GM13976 (cell line): ENCODE measurements at regions not wholly inside any gene's neighbourhood (a gene's known extent, or its start where the extent isn't known, plus 50 kb on each side); places are given as distances from the start of the nearest gene placed in this dataset.

Experiments used
- DNase-seq: peaks from one replicate; pipeline ENCODE4 v3.0.0; 2012; ENCODE audit warnings: low spot score
- in situ Hi-C: fragments of 300-500 bp; cut with MboI; formaldehyde crosslinking; loops from one replicate; pipeline ENCODE4 v1.12.0; 2022; ENCODE audit warnings: low sequenced_read_pairs, mixed read lengths, inconsistent platforms; ENCODE audit not compliant: unreplicated experiment
- TF ChIP-seq, protein P1 (sequence below): IDR thresholded peaks from 2 replicates; pipeline ENCODE4 v1.5.1; 2012; ENCODE audit warnings: borderline replicate concordance, mild to moderate bottlenecking; ENCODE audit not compliant: insufficient read depth; ENCODE audit errors: extremely low read depth, missing control alignments, control extremely low read depth

DNA sequence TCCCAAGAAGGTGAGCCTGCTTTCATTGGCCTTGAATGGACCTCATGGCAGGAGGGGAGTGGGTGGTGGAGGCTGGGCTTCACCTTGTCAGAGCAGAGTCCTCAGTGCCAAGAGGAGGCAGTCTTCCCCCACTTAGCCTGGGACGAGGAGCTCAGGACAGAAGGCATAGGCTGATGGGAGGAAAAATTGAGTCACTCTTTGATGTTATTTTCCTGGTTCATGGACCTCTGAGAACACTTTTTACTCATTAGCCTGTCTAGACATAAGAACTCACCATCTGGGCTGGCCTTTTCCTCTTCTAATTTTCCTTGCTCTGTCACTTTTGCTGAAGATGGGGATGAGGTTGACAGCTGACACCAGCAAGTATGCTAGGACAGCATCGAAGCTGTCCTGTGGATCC, 225.7 kb upstream of the TNP1 start:
- TF ChIP-seq, protein P1, sequence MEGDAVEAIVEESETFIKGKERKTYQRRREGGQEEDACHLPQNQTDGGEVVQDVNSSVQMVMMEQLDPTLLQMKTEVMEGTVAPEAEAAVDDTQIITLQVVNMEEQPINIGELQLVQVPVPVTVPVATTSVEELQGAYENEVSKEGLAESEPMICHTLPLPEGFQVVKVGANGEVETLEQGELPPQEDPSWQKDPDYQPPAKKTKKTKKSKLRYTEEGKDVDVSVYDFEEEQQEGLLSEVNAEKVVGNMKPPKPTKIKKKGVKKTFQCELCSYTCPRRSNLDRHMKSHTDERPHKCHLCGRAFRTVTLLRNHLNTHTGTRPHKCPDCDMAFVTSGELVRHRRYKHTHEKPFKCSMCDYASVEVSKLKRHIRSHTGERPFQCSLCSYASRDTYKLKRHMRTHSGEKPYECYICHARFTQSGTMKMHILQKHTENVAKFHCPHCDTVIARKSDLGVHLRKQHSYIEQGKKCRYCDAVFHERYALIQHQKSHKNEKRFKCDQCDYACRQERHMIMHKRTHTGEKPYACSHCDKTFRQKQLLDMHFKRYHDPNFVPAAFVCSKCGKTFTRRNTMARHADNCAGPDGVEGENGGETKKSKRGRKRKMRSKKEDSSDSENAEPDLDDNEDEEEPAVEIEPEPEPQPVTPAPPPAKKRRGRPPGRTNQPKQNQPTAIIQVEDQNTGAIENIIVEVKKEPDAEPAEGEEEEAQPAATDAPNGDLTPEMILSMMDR, result peak; percentile 2
- no peak for DNase-seq
- in situ Hi-C loops, result no loop called here

DNA sequence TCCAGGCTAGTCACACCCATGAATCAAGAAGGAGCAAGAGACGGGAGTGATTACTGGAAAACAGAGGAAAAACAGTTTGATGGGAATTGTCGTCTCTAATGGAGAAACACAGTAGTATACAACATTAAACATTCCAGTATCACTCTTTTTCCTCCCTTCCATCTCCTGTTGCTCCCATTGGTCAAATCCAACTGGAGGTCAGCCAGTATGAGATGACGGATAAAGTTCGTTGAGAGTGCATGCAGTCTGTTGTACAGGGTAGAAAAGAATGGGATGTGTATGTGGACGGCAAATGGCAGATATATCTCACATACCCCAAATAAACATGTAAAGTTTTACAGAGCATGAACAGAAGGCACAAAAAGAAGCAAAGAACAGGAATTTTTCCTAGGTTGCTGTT, 221.9 kb upstream of the TNP1 start:
- TF ChIP-seq, protein P1, result no peak
- in situ Hi-C loops, result no loop called here
- no peak for DNase-seq

DNA sequence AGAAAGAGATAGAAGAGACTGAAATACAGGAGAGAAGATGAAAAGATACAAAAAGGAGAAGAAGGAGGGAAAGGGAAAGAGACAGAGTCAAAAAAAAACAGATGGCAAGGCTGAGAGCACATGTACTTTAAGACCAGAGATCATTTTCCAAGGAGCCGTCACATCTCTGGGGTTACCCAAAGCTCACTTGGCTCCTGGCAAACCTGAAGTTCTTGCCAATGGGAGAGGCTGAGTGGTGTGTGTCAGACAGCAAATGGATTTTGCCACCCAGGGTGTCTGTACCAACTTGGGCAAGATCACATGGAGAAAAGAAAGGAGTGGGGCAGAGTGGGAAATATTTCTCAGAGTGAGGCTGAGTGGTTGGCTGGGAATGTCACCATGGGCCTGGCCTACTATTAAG, 219.3 kb upstream of the TNP1 start:
- in situ Hi-C loops, result no loop called here
- DNase-seq, result no peak
- TF ChIP-seq, protein P1, result no peak

DNA sequence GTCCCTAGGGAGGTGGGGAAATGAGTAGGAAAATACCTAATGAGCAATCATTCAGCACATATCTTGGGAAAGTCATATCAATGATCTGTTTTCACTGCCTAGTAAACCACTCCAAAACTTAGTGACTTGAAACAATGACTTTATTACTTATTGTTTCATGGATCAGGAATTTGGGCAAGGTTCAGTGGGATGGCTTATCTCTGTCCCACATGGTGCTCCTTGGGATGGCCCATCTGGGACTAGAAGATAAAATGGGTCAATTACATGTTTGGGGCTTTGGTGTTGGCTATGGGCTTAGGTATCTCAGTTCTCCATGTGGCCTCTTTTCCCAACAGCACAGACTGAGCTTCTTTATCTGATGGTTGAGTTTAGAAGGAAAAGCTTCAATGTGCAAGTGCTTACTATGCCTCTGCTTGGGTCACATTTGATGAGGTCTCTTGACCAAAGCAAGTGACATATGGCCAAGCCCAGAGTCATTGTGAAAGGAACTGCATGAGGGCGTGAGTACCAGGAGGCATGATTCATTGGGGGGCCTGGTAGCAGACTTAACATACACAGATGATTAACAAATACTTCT, 218.1 kb upstream of the TNP1 start:
- in situ Hi-C loops, result no loop called here
- TF ChIP-seq, protein P1, result no peak
- DNase-seq, result no peak

DNA sequence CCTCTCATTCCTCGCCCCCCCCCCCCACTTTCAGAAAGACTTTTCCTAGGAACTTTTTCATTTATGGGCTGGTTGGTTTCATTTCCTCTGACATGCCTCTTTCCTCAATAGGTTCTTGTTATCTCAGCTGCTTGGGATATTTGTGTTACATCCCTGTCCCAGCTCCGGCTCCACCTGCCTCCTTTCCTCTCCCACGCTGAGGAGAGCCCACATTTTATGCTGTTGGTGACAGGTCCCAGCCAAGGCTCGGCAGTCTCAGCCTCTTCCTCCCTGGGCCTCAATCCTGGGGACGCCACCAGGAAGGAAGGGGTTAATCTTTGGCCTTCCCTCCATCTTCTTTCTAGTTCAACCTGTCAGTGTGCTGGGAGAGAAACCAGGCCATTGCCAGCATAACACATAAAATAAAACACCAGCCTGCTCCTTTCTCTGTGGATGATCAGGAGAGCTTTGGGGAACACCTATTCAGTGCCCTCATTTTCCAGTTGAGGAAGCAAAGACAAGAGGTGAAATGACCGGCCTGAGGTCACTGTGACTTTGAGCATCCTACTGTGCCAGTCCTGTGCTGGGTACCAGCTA, 216.9 kb upstream of the TNP1 start:
- in situ Hi-C loops, result no loop called here
- no peak for DNase-seq
- TF ChIP-seq, protein P1, result no peak

DNA sequence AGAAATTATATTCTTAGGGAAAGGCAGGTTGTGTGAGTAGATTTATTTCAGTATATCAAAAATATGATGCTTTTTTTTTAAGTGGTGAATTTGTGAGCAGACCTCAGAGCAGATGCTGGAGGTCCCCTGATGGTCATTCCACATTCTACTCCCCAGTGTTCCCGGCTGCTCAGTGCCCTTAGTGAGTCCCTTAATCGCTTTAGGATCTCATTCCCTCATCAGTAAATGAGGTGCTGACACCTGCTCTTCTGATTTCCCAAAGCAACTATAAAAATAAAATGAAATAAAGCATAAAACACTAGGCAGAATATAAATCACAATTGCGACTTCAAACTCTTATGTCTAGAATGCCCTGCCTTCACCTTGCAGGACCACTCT, 216.2 kb upstream of the TNP1 start:
- in situ Hi-C loops, result no loop called here
- no peak for DNase-seq
- TF ChIP-seq, protein P1, result no peak

DNA sequence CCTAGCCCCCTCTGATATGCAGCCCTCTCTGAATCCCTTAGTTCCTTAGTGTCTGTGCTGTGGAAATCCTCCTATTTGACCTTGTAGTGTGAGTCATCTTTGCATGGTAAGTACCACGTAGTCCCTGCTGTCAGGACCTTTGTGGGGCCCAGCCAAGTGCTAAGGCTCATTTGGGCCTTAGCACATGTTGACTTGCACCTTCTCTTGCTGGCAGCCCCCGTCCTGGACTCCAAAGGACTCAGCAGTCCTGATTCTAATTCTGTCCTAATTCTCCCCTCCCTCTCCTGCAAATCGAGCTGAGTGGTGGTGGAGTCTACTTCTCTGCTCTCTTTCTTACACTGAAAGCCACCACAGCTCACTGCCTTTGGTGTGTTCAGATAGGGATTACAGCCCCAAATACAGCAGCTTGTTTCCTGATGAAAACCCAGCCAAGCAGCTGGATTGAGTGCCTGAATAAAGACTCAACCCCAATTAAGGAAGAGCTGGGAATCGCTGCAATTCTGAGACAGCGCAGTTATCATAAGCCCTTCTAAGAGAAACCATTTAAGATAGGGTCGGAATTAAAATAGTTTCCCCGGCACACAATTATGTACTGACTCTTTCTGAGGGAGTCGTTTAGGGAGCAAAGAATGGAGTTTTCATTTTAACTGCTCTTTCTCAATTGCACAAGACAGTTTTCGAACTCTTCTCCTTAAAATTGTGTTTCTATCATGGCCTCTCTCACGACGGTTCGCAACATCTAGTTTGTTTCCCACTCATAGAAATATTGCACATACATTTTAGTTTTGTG, 215.6 kb upstream of the TNP1 start:
- no peak for DNase-seq
- TF ChIP-seq, protein P1, result no peak
- in situ Hi-C loops, result no loop called here
